ENCODE measurements at regions not wholly inside any gene's neighbourhood (a gene's known extent, or its start where the extent isn't known, plus 50 kb on each side); places are given as distances from the start of the nearest gene placed in this dataset.

DNA sequence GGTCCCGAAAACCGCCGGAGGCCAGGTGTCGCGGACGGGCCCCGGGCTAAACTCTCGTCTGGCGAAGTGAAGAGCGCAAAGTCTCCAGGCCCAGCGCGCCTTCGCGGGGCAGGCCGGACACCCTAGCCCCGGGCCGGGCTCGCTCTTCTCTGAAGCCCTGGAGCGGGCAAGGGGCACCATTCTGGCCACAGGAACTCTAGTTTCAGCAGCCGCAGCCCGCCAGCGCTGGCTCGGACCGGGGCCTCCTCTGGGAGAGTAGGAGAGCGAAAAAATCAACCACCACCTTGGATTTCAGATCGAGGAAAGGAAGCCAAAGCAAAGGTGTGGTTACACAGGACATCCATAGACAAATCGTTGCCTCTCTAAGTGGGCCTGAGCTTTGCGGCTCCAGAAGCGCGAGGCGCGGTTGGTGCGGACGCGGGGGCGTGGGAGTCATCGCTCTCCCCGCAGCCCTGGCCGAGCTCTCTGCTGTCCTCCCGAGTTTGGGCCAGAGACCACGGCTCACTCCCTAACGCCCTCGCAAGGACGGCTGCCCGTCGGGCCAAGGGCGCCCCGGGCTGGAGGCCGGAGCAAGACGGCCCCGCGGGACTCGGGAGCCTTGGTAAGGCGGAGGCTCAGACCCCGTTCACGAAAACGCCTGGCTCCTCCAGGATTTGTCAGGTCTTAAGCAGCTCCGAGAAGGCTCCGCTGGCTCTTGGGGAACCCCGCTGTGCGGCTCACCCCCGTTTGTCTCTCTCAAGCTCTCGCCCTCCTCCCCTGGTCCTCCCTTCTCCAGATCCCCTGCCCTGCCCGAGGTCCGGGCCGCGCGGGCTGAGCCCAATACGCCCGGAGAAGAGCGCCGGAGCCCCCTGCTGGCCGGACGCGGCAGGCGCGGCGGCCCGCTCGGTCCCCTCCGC is 132.9 kb upstream of the DPYD start:
- TF ChIP-seq POLR2A (IDR thresholded peaks at IDR 0.05) (no peak), CTCF (IDR thresholded peaks at IDR 0.05) (peak; percentile 44 to 78 (median 64)), EP300 (IDR thresholded peaks at IDR 0.05) (no peak)

All from ovary (tissue), 3 donors.